ENCODE measurements at regions not wholly inside any gene's neighbourhood (a gene's known extent, or its start where the extent isn't known, plus 50 kb on each side); places are given as distances from the start of the nearest gene placed in this dataset.

DNA sequence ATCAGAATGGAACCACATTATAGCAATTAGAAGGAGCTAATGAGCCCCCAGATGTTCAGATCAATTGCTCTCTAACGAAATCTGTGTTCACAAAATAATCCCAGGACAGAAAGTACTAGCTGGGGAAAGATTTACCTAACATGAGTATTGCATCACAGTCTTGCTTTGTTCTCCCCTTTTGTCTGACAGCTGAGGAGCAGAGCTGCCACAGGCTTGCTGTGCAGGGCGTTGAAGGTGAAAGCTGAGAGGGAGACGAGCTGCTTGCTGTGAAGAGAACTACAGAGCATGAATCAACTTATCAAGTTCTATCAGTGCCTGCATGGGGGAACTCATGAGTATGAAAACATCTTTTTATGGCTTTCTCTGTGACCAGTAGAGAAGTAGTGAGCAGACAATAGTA is 441.2 kb downstream of the CENPC start:
- Histone ChIP-seq H3K27ac (no peak overlapping the region), H3K4me1 (no peaks in the 10 kb centered on the region), H3K9me3 (no peaks in the 10 kb centered on the region), H3K36me3 (no peaks in the 10 kb centered on the region), H3K27me3 (no peaks in the 10 kb centered on the region), H3K4me3 (no peak overlapping the region)
- WGBS, 5 donors, result 29 to 54% (median 47%) methylated on average over 3 of the region's 3 CpGs
- TF ChIP-seq CTCF (IDR thresholded peaks at IDR 0.05), result no peak
- TF ChIP-seq EP300 (IDR thresholded peaks at IDR 0.05), result no peak
- no peak for TF ChIP-seq POLR2A (IDR thresholded peaks at IDR 0.05)
- TF ChIP-seq POLR2AphosphoS5 (IDR thresholded peaks at IDR 0.05), result no peak
- DNase-seq, result no peak
- intact Hi-C loops (cut with DNase I; ENCODE audit: low total_unique reads), result no loop called here

DNA sequence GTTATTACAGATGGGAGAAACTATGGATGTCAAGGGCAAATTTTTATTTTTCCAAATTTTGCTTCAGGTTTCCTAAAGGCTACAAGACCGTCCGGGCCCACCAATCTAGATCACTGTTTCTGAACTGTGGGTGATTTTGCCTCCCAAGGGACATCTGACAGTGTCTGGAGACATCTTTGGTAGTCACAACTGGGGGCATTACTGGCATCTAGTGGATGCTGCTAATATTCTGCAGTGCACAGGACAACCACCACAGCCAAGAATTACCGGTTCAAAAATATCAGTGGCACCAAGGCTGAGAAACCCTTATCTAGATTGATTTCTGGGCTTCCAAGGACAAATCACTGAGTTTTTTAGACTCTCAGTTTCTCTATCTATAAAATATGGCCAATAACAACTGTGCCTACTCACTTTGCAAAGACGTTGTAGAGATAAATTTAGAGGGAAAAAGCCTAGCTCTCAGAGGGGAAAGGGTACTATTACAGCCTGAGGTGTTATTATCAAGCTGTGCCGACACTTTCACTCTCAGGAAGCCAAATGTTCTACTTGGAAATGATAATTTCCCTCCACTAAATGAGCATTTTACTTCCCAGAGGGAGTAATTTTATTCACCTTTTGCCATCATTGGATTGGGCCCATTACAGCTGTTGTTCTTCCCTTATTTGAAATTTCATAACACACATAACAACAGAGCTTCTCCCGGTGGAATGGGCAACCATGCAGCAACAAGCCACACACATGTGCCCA is 442.1 kb downstream of the CENPC start:
- Histone ChIP-seq H3K4me1 (no peaks in the 10 kb centered on the region), H3K27me3 (no peaks in the 10 kb centered on the region), H3K27ac (no peak overlapping the region), H3K4me3 (no peak overlapping the region), H3K9me3 (no peaks in the 10 kb centered on the region), H3K36me3 (no peaks in the 10 kb centered on the region)
- TF ChIP-seq CTCF (IDR thresholded peaks at IDR 0.05), result no peak
- no peak for TF ChIP-seq POLR2A (IDR thresholded peaks at IDR 0.05)
- no peak for TF ChIP-seq EP300 (IDR thresholded peaks at IDR 0.05)
- no peak for TF ChIP-seq POLR2AphosphoS5 (IDR thresholded peaks at IDR 0.05)
- DNase-seq, result no peak
- intact Hi-C loops (cut with DNase I; ENCODE audit: low total_unique reads), result no loop called here
- whole genome bisulfite sequencing, 5 donors, result 71 to 78% (median 74%) methylated on average over 6 of the region's 6 CpGs

GRCh38 chr4:67101612-67102011 is 443.7 kb downstream of the CENPC start:
- H3K4me1 ChIP-seq, result no peaks in the 10 kb centered on the region
- H3K4me3 ChIP-seq, result no peak overlapping the region
- H3K27ac ChIP-seq, result no peak overlapping the region
- no peaks in the 10 kb centered on the region for H3K27me3 ChIP-seq
- peak in 1 of 2 donors; percentile 7 for DNase-seq
- no peak for TF ChIP-seq CTCF (IDR thresholded peaks at IDR 0.05)
- no peak for TF ChIP-seq POLR2AphosphoS5 (IDR thresholded peaks at IDR 0.05)
- TF ChIP-seq POLR2A (IDR thresholded peaks at IDR 0.05), result no peak
- TF ChIP-seq EP300 (IDR thresholded peaks at IDR 0.05), result no peak
- no peaks in the 10 kb centered on the region for H3K9me3 ChIP-seq
- intact Hi-C loops (cut with DNase I; ENCODE audit: low total_unique reads), result no loop called here
- H3K36me3 ChIP-seq, result no peaks in the 10 kb centered on the region

DNA sequence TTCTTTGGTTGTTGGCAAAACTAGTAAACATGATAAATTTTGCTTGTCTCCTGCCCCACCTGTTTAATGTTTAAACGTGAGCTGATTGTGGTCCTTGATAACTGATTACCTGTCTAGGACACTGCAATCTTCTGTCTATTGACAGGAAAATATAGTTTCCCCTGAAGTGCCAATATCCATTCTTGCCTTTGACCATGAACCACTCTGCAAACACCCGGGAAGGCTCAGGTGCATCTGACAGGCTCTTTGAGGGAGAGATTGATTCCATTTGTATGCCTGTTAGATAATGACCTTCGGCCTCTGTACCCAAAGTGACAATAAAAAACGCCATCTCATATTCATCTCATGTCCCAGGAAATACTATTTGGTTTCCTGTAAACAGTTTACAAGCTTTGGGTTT is 453.0 kb downstream of the CENPC start:
- peaks cover 0 to 5% (median 2%) of the 10 kb centered on the region in 4 donors for H3K9me3 ChIP-seq
- WGBS, 5 donors, result 18 to 26% (median 22%) methylated on average over 4 of the region's 4 CpGs
- H3K36me3 ChIP-seq, result no peaks in the 10 kb centered on the region
- intact Hi-C loops (cut with DNase I; ENCODE audit: low total_unique reads), result no loop called here
- DNase-seq, result no peak
- H3K27me3 ChIP-seq, result no peaks in the 10 kb centered on the region
- no peak for TF ChIP-seq POLR2AphosphoS5 (IDR thresholded peaks at IDR 0.05)
- no peak for TF ChIP-seq CTCF (IDR thresholded peaks at IDR 0.05)
- no peak for TF ChIP-seq POLR2A (IDR thresholded peaks at IDR 0.05)
- TF ChIP-seq EP300 (IDR thresholded peaks at IDR 0.05), result no peak
- H3K4me3 ChIP-seq, result no peak overlapping the region
- H3K27ac ChIP-seq, result no peak overlapping the region
- H3K4me1 ChIP-seq, result no peaks in the 10 kb centered on the region
